COLO668 (cell line): ENCODE measurements at regions not wholly inside any gene's neighbourhood (a gene's known extent, or its start where the extent isn't known, plus 50 kb on each side); places are given as distances from the start of the nearest gene placed in this dataset.

Experiments
- DNase-seq: peaks from one replicate; lab custom pipeline; 2025; ENCODE audit not compliant: unreplicated experiment; lab: John Stamatoyannopoulos, UW

DNA sequence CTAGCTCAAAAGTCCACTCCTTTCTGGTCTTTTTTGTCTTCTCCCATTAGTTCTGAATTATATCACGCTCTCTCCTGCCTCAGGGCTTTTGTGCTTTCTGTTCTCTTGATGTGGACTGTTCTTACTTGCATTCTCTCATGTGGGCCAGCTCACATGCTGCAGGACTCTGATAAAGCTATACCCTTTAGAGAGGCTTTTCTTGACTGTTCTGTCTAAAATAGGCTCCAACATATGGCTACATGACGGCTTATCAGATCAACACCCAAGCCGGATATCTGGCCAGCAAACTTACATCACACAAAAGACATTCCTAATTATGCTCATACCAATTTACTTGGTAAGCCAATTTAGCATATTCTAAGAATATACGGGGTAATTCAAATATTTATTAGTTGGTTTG is 1494.5 kb downstream of the TECRL start:
- no peak for DNase-seq

DNA sequence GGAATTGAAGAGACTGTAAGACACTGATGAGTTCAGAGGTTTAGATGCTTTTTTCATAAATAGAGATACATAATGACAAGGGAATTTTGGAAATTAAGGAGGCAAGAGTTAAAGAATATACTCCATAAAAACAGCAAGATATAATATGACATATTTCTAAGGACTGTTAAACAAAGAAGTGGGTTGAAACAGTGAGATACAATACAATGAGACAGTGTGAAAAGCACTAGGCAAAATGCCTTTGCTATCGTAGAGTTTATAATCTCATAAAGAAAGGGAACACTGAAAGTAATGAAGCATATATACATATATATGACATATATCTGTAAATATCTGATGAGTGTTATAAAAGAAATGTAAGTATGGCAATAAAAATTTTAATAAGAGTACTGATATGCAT is 1496.2 kb downstream of the TECRL start:
- DNase-seq, result no peak

DNA sequence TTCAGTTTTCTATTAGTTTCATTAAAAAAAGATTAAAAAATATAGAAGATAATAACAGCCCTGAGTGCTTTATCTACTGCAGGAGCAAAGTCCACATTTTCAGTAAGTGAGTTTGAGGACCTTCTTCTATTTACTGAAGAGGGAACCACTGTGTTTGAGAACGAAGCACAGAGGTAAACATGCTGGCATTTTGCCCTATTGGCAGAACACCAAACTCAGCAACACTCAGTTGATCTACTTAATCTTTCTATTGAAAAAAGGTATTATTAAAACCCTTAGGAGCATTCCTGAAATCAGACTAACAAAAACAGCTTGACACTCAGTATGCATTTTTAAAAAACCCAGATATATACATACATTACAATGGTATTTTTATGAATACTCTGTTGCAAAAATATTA is 1496.7 kb downstream of the TECRL start:
- DNase-seq, result no peak

DNA sequence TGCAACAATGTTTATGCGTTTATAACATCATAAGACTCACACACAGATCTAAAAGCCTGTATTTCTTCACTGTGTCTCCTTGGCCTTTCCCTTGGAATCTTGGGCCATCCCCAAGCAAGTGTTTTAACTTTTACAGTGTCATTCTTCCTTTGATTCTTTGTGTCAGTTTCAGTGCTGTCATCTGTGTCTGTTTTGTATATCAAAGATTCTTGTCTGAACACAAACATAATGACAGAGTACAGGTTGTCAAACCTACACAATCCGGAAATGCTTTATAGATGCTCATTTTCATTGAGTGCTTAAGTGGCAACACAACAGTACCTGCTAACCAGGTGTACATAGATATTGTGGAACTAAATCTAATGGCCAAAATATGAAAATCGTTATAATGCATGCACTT is 1500.0 kb downstream of the TECRL start:
- DNase-seq, result no peak

DNA sequence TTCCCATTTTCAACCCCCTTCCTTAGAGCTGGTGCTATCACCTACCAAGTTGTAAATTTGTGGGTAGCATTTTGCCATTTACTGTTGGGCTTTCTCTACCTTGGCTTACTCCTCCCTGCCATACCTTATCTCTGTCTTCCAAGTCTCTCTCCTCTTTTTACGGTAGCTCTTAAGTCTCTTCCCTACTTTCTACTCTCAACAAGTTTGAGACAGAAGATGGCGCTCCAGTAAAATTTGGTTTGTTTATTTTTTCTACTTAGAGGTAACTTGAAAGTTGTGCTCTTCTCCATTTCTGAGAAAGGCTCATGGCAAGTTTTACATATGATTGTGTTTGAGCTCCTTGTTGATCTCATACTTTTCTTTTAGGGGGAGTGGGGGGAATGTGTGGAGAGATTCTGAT is 1508.1 kb downstream of the TECRL start:
- no peak for DNase-seq

DNA sequence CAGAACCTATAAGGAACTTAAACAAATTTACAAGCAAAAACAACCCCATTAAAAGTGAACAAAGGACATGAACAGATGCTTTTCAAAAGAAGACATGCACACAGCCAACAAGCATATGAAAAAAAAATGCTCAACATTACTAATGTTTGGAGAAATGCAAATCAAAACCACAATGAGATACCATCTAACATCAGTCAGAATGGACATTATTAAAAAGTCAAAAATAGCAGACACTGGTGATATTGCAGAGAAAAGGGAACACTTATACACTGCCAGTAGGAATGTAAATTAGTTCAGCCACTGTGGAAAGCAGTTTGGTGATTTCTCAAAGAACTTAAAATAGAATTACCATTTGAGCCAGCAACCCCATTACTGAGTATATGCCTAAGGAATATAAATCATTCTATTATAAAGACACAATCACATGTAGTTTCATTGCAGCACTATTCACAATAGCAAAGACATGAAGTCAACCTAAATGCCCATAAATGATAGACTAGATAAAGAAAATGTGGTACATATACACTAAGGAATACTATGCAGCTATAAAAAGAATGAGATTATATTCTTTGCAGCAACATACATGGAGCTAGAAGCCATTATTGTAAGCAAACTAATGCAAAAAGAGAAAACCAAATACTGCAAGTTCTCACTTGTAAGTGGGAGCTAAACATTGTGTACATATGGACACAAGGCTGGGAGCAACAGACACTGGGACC is 1509.4 kb downstream of the TECRL start:
- DNase-seq, result no peak

DNA sequence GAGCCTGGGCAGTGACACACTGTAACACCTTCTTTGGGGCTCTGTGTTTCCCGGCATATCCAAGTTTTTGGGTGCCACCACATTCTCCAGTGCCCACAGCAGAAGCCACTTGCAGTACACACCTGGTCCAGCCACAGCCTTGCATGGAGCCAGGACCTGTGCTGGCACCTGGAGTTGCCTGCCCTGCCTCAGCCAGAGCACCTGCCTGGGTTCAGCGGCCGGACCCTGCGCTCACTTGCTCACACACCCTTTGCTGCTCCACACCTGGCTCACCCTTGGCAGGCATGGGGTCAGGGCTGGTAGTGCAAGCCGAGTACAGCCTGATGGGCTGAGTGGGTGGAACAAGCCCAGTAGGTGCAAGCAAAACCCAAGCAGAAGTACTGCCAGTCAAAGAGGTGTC is 1511.1 kb downstream of the TECRL start:
- no peak for DNase-seq

DNA sequence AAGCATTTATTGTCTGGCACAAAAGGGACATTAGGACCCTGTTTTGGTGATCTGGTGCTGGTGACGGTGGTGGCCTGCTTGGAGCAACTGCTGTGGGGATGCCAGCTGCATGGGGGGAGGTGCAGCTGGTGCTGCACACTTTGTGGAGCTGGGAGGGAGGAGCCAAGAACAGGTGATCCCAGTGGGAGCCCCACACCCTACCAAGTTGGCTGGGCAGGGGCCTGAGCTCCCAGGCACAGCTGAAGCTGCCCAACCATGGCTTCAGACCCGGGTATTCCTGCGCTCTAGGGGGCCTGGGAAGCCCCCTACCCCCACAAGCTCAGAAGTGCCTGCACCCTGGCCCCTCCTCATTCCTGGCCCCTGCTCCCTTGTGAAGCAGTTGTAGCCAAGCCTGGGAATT is 1512.5 kb downstream of the TECRL start:
- DNase-seq, result no peak

DNA sequence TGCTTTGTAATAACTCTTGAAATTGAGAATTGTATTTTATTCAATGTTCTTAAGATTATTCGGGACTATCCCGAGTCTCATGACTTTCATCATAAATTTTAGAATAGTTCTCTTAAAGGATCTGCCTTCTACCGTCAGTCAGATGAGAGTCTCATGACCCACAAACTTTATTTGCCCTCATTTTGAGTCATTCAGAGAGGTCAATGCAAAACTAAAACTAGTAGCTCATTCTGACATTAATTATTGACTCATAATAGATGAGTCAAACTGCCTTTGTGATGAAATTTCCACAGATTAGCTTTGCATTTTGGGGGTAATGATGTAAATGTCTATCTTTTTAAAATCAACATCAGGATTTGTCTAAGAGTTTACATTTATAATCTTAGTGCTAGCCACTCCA is 1527.3 kb downstream of the TECRL start:
- no peak for DNase-seq

DNA sequence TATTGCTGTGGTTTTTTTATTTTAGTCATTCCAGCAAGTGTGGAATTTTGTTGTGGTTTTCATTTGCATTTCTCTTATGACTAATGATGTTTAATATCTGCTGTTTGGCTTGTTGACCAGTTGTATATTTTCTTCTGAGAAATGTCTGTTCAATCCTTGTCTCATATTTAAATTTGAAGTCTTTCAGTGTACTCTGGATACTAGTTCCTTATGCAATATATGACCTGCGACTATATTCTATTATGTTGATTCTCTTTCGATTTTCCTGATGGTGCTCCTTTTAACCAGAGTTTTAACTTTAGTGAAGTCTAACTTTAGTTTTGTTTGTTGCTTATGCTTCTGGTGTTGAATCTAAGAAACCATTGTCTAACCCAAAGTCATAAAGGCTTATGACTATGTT is 1528.0 kb downstream of the TECRL start:
- DNase-seq, result no peak

DNA sequence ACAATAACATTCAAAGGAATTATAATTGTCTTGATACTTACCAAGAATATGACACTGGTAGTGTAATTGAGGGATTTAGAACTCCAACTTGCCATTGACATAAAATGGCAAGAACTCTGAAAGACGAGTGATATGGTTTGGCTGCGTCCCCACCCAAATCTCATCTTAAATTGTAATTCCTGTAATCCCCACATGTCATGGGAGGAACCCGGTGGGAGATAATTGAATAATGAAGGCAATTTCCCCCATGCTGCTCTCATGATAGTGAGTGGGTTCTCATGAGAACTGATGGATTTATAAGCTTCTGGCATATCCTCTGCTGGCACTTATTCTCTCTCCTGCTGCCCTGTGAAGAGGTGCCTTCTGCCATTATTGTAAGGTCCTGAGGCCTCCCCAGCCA is 1536.4 kb downstream of the TECRL start:
- DNase-seq, result no peak

DNA sequence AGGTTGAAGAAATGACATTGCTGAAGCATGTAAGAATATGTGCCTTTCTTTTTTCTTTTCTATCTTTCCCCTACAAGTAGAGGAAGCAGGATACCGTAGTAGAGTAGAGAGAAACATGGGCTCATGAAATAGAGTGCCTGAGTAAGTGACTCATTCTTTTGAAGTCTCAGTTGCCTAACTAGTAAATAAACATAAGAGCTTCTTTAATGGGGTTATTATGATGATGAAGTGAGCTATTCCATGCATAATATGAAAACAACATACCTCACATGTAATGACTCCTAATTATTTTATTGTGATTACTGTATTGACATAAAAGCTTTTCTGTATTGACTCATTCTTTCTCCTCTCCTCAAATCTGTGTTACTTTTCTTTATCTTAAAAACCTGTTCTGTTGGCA is 1538.2 kb downstream of the TECRL start:
- no peak for DNase-seq

DNA sequence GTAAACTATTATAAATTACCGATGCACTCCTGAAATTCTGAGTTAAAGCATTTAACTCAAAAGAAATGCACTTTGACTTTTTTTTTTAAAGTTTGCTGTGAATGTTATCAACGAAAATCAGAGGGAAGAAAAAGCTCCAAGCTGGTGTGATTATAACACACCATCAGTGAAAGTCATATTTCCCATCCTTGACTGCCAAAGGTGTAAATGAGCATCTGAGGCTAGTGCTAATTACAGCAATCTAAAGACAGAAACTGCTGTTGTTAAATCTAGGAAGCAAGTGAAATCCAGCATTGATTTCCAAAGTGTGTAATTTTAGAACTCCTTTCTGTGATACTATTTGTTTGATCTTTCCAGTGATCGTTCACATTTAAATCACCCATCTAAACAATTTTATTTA is 1538.8 kb downstream of the TECRL start:
- DNase-seq, result no peak

DNA sequence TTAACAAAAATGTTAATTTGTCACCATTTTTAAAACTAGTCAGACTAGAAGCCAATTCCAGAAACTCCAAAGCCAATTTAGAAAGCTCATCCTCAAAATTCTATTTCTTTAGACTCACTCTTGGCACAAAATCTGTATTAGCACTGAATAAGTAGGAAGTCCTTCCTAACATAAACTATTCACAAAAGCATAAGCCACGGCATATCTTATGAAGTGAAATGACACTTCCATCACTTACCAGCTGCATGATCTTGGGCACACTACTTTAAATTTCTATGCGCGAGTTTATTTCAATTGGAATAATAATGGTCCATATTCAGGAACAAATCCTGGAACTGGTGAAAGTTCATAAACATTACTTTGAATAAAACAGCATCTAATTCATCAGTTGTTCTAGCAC is 1544.0 kb downstream of the TECRL start:
- DNase-seq, result no peak

DNA sequence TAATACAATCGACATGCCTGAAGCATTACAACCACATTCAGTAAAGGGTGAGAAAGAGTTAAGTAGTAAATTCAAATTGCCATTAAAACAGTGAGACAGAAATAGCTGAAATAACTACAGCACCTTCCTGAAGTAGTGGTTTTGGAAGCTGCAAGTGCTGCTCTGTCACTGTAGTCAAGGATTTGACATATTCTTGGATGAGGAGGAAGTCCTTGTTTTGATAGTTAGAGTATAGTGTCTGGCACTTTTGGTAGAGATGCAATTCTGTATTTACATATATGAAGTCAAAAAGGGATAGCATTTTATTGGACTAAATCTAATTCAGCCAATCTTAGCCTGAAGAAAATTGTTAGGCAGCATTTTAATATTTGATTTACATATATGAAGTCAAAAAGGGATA is 1559.6 kb downstream of the TECRL start:
- no peak for DNase-seq

DNA sequence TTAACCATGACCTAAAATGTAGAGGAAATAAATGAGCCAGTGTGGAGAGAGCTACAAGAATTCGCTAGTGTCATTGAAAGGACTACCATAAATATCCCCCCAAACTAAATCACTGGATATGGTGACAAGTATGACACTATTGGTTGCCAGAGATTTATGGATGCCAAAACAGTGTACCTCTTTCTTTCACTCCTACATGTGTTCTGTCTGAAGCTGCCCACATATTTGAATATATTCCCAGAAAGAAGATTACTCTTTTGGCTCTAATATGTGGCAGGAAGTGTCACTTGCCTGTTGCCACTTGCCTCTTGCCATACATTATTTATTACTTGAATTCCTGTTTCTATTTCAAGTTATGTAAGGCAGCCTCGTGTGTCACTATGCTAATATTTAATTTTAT is 1573.6 kb downstream of the TECRL start:
- DNase-seq, result no peak

DNA sequence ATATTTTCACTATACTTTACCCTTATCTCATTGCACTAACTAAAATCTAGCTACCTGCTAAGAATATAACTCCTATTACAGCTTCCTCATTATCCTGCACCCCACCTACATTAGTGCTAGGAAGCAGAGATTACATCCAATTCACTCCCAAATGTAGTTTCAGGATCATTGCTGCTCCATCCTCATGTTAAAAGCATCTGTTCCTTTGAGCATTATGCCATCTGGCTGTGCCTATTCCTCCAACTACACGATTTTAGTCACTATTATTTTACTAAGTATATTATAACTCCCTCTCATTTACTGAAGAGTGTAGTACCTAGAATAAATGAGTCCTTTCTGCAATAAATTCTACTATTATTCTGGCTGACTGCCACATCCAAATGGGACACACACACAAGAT is 1586.9 kb downstream of the TECRL start:
- no peak for DNase-seq

DNA sequence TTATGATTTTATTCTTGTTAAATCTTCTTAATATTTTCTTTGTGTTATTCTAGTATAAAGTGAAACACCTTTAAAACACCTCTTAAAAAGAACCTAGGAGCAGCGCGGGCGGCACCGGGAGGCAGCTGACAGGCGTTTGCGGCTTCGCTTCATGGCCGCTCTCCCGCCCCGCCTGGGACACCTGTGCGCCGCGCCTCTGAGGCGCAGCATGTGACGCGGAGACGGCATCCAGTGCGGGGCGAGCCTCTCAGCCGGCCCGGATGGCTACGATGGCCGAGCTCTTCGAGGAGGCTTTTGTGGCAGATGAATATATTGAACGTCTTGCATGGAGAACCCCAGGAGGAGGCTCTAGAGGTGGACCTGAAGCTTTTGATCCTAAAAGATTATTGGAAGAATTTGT is 1592.7 kb downstream of the TECRL start:
- no peak for DNase-seq

DNA sequence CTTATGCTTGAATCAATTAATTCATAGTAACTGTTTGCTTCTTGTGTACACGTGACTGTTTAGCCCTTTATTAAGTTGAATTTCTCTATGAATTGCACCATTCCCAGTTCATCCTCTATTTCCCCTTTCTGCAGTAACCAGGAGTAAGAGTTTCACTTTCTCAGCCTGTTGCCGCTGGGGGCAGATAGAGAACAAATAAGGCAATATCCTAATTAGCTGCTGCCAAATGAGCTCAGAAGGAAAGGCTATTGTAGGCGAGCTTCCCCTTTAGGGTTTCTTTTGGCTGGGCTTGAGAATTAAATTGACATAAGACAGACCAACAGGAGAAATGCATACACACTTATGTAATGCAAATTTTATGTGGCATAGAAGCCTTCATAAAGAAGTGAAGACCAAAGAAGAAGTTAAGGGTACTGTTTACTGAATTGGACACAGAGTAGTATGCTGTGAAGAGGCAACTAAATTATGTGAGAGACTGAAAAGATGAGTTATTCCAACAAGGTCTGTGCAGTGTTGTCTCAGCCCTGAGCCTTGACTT is 1594.7 kb downstream of the TECRL start:
- no peak for DNase-seq

DNA sequence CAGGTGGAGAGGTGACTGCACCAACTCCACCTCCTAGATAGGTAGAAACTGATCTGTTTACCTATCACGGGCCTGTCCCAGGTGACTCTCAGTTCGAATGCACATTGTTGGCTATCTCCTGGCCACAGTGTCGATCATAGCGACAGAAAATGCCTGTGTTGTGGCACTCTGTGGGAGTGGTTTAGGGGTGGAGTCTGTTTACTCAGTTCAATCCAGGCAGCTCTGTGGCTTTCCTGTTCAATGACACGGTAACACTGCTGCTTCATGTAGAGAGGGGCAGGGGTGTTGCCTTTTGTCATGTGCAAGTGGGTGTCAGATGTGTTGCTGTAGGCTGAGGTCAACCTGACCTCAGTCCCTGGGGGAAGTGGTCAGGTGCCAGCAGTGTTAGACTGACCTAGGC is 1602.4 kb downstream of the TECRL start:
- no peak for DNase-seq

DNA sequence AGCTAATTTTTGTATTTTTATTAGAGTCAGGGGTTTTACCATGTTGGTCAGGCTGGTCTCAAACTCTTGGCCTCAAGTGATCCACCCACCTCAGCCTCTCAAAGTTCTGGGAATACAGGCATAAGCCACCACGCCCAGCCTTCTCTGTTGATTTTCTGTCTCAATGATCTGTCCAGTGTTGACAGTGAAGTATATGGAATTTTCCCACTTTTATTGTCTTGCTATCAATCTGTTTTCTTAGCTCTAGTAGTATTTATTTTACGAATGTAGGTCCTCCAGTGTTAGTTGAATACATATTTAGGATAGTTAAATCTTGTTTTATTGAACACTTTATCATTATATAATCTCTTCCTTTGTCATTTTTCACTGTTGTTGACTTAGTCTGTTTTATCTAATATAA is 1603.9 kb downstream of the ADGRL3 start:
- DNase-seq, result no peak

DNA sequence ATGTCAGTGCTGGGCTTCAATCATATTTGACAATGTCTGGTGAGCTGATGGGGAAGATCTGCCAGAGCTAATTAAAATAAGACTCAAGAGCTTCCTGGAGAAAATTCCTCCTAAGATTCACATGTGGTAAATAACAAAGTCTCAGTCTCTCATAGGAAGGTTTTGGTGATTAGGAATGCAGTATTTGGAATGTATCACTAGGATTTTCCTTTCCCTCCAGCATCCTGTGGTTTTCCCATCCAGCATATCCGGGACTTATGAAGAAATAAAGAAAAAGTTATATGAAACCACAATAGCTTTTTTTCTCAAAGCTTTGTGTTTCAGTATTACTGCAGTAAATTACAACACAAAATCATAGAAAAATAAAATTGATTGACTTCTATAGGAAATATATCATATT is 1597.1 kb downstream of the ADGRL3 start:
- DNase-seq, result no peak

DNA sequence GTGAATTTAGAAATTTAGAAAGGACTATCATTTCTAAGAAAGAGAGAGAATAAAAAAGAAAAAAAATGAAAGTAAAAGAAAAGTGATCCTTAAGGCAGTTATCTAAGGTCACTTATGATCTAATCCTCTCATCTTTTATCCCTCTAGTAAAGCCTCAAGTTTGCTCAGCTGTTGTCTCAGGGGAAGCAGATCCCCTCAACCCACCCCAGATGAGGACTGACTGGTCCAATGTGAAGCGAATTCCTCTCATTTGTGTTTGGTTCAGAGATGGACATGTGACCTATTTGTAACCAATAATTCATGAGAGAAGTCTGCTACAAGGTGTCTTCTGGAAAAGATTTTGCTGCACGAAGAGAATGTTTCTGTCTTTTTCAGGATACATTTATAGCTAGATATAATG is 1591.3 kb downstream of the ADGRL3 start:
- no peak for DNase-seq
